NAMALWA (cell line): ENCODE measurements at regions not wholly inside any gene's neighbourhood (a gene's known extent, or its start where the extent isn't known, plus 50 kb on each side); places are given as distances from the start of the nearest gene placed in this dataset.

Experiments used
- DNase-seq: peaks from one replicate; pipeline ENCODE4 v3.0.0-alpha.2; 2015; ENCODE audit warnings: low spot score

- DNase-seq: no peak
Measured at GRCh38 chr22:48506506-48507145, 1321.0 kb downstream of the BRD1 start.

- no peak for DNase-seq
Measured at GRCh38 chr22:48505891-48506290, 1321.8 kb downstream of the BRD1 start.

GRCh38 chr22:48504519-48505140 lies 1323.0 kb downstream of the BRD1 start:
- DNase-seq: no peak

- no peak for DNase-seq
Measured at GRCh38 chr22:48503876-48504275, 1323.8 kb downstream of the BRD1 start.

GRCh38 chr22:48503035-48503625 lies 1324.5 kb downstream of the BRD1 start:
- no peak for DNase-seq

GRCh38 chr22:48501231-48501750 lies 1326.4 kb downstream of the BRD1 start:
- DNase-seq: no peak

GRCh38 chr22:48500471-48501230 lies 1327.0 kb downstream of the BRD1 start:
- no peak for DNase-seq

GRCh38 chr22:48499456-48500425 lies 1327.9 kb downstream of the BRD1 start:
- DNase-seq: no peak

- DNase-seq: no peak
Measured at GRCh38 chr22:48498526-48499331, 1328.9 kb downstream of the BRD1 start.

GRCh38 chr22:48497743-48498520 lies 1329.7 kb downstream of the BRD1 start:
- peak; percentile 47 for DNase-seq

GRCh38 chr22:48496987-48497650 lies 1330.6 kb downstream of the BRD1 start:
- peak; percentile 15 for DNase-seq

GRCh38 chr22:48496226-48496845 lies 1331.3 kb downstream of the BRD1 start:
- no peak for DNase-seq

GRCh38 chr22:48495751-48496080 lies 1332.0 kb downstream of the BRD1 start:
- no peak for DNase-seq

GRCh38 chr22:48494968-48495750 lies 1332.5 kb downstream of the BRD1 start:
- no peak for DNase-seq

- DNase-seq: no peak
Measured at GRCh38 chr22:48494256-48494967, 1333.3 kb downstream of the BRD1 start.

GRCh38 chr22:48493733-48494132 lies 1333.9 kb downstream of the BRD1 start:
- DNase-seq: no peak
